BLaER1 treated with 17β-estradiol and CSF1 and Interleukin-3, amounts not matched to agents 10 nM and 100 nM (cell line): ENCODE measurements at regions not wholly inside any gene's neighbourhood (a gene's known extent, or its start where the extent isn't known, plus 50 kb on each side); places are given as distances from the start of the nearest gene placed in this dataset.

ENCODE experiments used
- H3K27ac ChIP-seq, 11 experiments: shearing (Covaris generic); formaldehyde crosslinking; 2 replicates each; pipeline ENCODE4 v1.8.1; 2022
- H3K27me3 ChIP-seq, 11 experiments: shearing (Covaris generic); formaldehyde crosslinking; 2 replicates each; pipeline ENCODE4 v1.8.1; 2022
- H3K36me3 ChIP-seq, 11 experiments: shearing (Covaris generic); formaldehyde crosslinking; 2 replicates each; pipeline ENCODE4 v1.8.1; 2022
- H3K4me1 ChIP-seq, 10 experiments: shearing (Covaris generic); formaldehyde crosslinking; 2 replicates each; pipeline ENCODE4 v1.8.1; 2022
- H3K4me2 ChIP-seq, 11 experiments: shearing (Covaris generic); formaldehyde crosslinking; 2 replicates each; pipeline ENCODE4 v1.8.1; 2022
- H3K4me3 ChIP-seq, 10 experiments: shearing (Covaris generic); formaldehyde crosslinking; 2 replicates each; pipeline ENCODE4 v1.8.1; 2022
- H3K9ac ChIP-seq, 11 experiments: shearing (Covaris generic); formaldehyde crosslinking; 2 replicates each; pipeline ENCODE4 v1.8.1; 2022
- H3K9me3 ChIP-seq, 11 experiments: shearing (Covaris generic); formaldehyde crosslinking; replicated peaks in 1 of 11; 2 replicates each; pipeline ENCODE4 v1.8.1; 2022
- H4K20me1 ChIP-seq, 11 experiments: shearing (Covaris generic); formaldehyde crosslinking; 2 replicates each; pipeline ENCODE4 v1.8.1; 2022
- Cebpa-rat ChIP-seq, 11 experiments: shearing (Covaris generic); IDR thresholded peaks; 2 replicates each; pipeline ENCODE4 v1.8.1; 2022

- Histone ChIP-seq H3K4me3 (no peak overlapping the region), H3K9ac (no peak overlapping the region)
- TF ChIP-seq Cebpa-rat (IDR thresholded peaks at IDR 0.05), result no peak
These were observed 1343.7 kb upstream of the GOT2 start for GRCh38 chr16:60077861-60078260.

DNA sequence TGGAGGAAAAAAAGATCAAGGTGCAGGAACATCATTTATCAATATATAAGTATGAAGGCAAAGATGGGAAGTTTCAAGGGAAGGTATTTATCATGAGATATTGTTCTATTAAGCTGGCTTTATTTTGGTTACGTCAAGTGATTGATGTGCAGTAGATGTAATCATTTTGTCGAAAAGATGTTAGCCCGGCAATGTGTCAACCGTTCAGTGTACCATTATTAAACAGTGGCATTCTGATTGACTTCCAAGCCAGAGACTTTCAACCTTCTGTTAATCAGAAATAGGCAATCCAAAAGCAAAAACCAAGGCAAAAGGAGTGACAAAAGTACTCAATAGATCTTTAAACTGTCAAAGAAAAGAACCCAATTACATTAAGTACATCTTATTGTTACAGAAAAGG is 1340.3 kb upstream of the GOT2 start:
- peaks cover 0 to 21% (median 0%) of the 10 kb centered on the region in 11 experiments; a peak in 8 of 22 replicates for H3K9me3 ChIP-seq
- no peak for TF ChIP-seq Cebpa-rat (IDR thresholded peaks at IDR 0.05)
- H3K36me3 ChIP-seq, result no peaks in the 10 kb centered on the region
- no peak overlapping the region for H3K4me3 ChIP-seq
- peaks cover 0 to 12% (median 6%) of the 10 kb centered on the region in 10 experiments; a peak in 9 of 20 replicates for H3K4me1 ChIP-seq
- no peak overlapping the region for H3K4me2 ChIP-seq
- H4K20me1 ChIP-seq, result no peaks in the 10 kb centered on the region
- H3K27me3 ChIP-seq, result no peaks in the 10 kb centered on the region
- H3K27ac ChIP-seq, result no peak overlapping the region
- H3K9ac ChIP-seq, result no peak overlapping the region

More at GRCh38 chr16:60077861-60078260, 1343.7 kb upstream of the GOT2 start:
- H3K4me1 ChIP-seq, result peaks cover 0 to 12% (median 6%) of the 10 kb centered on the region in 10 experiments; a peak in 9 of 20 replicates
- peaks cover 0 to 22% (median 0%) of the 10 kb centered on the region in 11 experiments; a peak in 8 of 22 replicates for H3K9me3 ChIP-seq
- peak overlapping the region in 5 of 11 experiments; percentile 6 to 50 (median 30); a peak in 8 of 22 replicates for H3K4me2 ChIP-seq
- H3K27me3 ChIP-seq, result no peaks in the 10 kb centered on the region
- H4K20me1 ChIP-seq, result no peaks in the 10 kb centered on the region
- H3K36me3 ChIP-seq, result no peaks in the 10 kb centered on the region
- H3K27ac ChIP-seq, result peak overlapping the region in 10 of 11 experiments; percentile 37 to 72 (median 56); a peak in 15 of 22 replicates

- no peak for TF ChIP-seq Cebpa-rat (IDR thresholded peaks at IDR 0.05)
- H3K4me2 ChIP-seq, result no peak overlapping the region
- H3K4me1 ChIP-seq, result peaks cover 0 to 11% (median 6%) of the 10 kb centered on the region in 10 experiments; a peak in 9 of 20 replicates
- no peaks in the 10 kb centered on the region for H4K20me1 ChIP-seq
- H3K4me3 ChIP-seq, result no peak overlapping the region
- no peak overlapping the region for H3K9ac ChIP-seq
- H3K36me3 ChIP-seq, result no peaks in the 10 kb centered on the region
- peaks cover 0 to 15% (median 0%) of the 10 kb centered on the region in 11 experiments; a peak in 8 of 22 replicates for H3K9me3 ChIP-seq
- H3K27me3 ChIP-seq, result no peaks in the 10 kb centered on the region
- H3K27ac ChIP-seq, result no peak overlapping the region
These were observed 1339.3 kb upstream of the GOT2 start for GRCh38 chr16:60073376-60073775.

- Histone ChIP-seq H3K27me3 (no peaks in the 10 kb centered on the region), H4K20me1 (no peaks in the 10 kb centered on the region), H3K4me2 (no peak overlapping the region), H3K9me3 (no peaks in the 10 kb centered on the region), H3K9ac (no peak overlapping the region), H3K4me3 (no peak overlapping the region), H3K36me3 (no peaks in the 10 kb centered on the region), H3K4me1 (peaks cover 0 to 9% (median 0%) of the 10 kb centered on the region in 10 experiments; a peak in 2 of 20 replicates), H3K27ac (no peak overlapping the region)
- TF ChIP-seq Cebpa-rat (IDR thresholded peaks at IDR 0.05), result no peak
These were observed 1329.9 kb upstream of the GOT2 start for GRCh38 chr16:60064026-60064425.

- H3K4me3 ChIP-seq, result no peak overlapping the region
- H3K9ac ChIP-seq, result no peak overlapping the region
- H4K20me1 ChIP-seq, result no peaks in the 10 kb centered on the region
- H3K36me3 ChIP-seq, result no peaks in the 10 kb centered on the region
- no peak overlapping the region for H3K27ac ChIP-seq
- peaks cover 0 to 14% (median 0%) of the 10 kb centered on the region in 10 experiments; a peak in 4 of 20 replicates for H3K4me1 ChIP-seq
- no peaks in the 10 kb centered on the region for H3K9me3 ChIP-seq
- H3K27me3 ChIP-seq, result no peaks in the 10 kb centered on the region
- no peak overlapping the region for H3K4me2 ChIP-seq
- no peak for TF ChIP-seq Cebpa-rat (IDR thresholded peaks at IDR 0.05)
These were observed 1327.3 kb upstream of the GOT2 start for GRCh38 chr16:60061396-60061795.

DNA sequence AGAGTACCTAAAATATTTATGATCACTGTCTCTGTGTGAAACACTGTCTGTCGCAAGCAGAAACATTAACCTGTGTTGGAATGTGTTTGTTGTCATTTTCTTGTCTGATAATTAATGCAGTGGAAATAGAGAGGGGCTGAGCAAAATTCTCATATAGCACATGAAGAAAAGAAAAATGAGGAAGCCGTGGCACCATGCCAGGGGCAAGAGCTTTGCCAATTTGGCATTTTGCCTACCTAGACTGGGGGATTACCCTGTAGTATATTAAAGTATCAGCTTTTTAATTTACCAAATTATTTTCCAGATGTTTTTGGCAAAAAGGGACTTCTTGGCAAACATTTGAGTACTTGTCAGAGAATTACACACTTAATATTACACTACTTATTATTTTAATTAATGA is 1326.6 kb upstream of the GOT2 start:
- H3K36me3 ChIP-seq, result no peaks in the 10 kb centered on the region
- no peak for TF ChIP-seq Cebpa-rat (IDR thresholded peaks at IDR 0.05)
- 0 out of 22 replicates have a peak overlapping the region, but pooled peaks of 1 of the 11 experiments have one; percentile 2 for H3K4me2 ChIP-seq
- H3K9me3 ChIP-seq, result no peaks in the 10 kb centered on the region
- no peak overlapping the region for H3K9ac ChIP-seq
- H3K27me3 ChIP-seq, result no peaks in the 10 kb centered on the region
- H4K20me1 ChIP-seq, result no peaks in the 10 kb centered on the region
- H3K27ac ChIP-seq, result no peak overlapping the region
- no peak overlapping the region for H3K4me3 ChIP-seq
- peaks cover 0 to 20% (median 0%) of the 10 kb centered on the region in 10 experiments; a peak in 4 of 20 replicates for H3K4me1 ChIP-seq

DNA sequence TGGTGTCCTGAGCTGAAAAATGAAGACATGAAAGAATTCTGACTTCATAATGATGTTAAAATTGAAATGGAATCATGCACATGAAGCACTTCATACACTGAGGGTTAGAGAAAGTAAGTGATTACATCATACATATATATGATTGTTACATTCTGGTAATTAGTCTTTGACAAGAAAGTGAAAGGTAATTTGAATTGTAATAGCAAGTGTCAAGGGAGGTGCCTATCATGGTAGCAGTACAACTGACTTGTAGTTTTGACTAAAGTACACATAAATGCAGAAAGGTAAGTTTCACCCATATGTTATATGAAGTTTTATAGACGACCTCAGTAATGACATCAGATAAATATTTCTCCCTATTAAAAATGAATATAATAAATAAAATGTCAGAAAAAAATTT is 1325.0 kb upstream of the GOT2 start:
- no peaks in the 10 kb centered on the region for H3K9me3 ChIP-seq
- H3K27ac ChIP-seq, result no peak overlapping the region
- H3K36me3 ChIP-seq, result no peaks in the 10 kb centered on the region
- H3K27me3 ChIP-seq, result no peaks in the 10 kb centered on the region
- H3K4me3 ChIP-seq, result no peak overlapping the region
- no peaks in the 10 kb centered on the region for H4K20me1 ChIP-seq
- no peak overlapping the region for H3K9ac ChIP-seq
- H3K4me2 ChIP-seq, result peak overlapping the region in 1 of 11 experiments; percentile 15; a peak in 1 of 22 replicates
- peaks cover 0 to 22% (median 0%) of the 10 kb centered on the region in 10 experiments; a peak in 4 of 20 replicates for H3K4me1 ChIP-seq
- no peak for TF ChIP-seq Cebpa-rat (IDR thresholded peaks at IDR 0.05)

GRCh38 chr16:60041671-60042070 is 1307.6 kb upstream of the GOT2 start:
- H4K20me1 ChIP-seq, result no peaks in the 10 kb centered on the region
- no peaks in the 10 kb centered on the region for H3K4me1 ChIP-seq
- H3K4me2 ChIP-seq, result no peak overlapping the region
- no peaks in the 10 kb centered on the region for H3K9me3 ChIP-seq
- no peak overlapping the region for H3K9ac ChIP-seq
- H3K27ac ChIP-seq, result no peak overlapping the region
- H3K36me3 ChIP-seq, result no peaks in the 10 kb centered on the region
- TF ChIP-seq Cebpa-rat (IDR thresholded peaks at IDR 0.05), result no peak
- no peak overlapping the region for H3K4me3 ChIP-seq
- no peaks in the 10 kb centered on the region for H3K27me3 ChIP-seq

GRCh38 chr16:60031740-60032139 is 1297.6 kb upstream of the GOT2 start:
- no peak for TF ChIP-seq Cebpa-rat (IDR thresholded peaks at IDR 0.05)
- no peaks in the 10 kb centered on the region for H4K20me1 ChIP-seq

DNA sequence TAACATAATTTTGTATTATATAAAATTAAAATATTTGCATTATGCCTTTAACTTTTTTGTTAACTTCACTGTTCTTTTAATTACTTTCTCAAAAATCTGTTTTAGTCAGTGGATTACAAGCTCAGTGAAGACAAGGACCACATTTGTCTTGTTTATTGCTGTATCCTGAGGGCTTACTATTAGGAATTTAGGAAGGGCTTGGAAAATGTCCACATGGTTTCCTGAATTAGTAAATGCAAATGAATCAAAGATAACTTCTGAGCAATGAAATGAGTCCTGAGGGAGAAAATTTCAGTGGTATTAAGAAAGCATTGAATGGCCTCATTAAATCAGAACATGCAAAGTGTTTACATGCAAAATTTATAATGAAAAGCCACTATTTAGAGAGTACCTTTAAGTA is 1293.2 kb upstream of the GOT2 start:
- no peak overlapping the region for H3K4me2 ChIP-seq
- H3K4me1 ChIP-seq, result no peaks in the 10 kb centered on the region
- H3K9me3 ChIP-seq, result no peaks in the 10 kb centered on the region
- no peaks in the 10 kb centered on the region for H3K27me3 ChIP-seq
- no peak for TF ChIP-seq Cebpa-rat (IDR thresholded peaks at IDR 0.05)
- H4K20me1 ChIP-seq, result no peaks in the 10 kb centered on the region
- H3K4me3 ChIP-seq, result no peak overlapping the region
- H3K36me3 ChIP-seq, result no peaks in the 10 kb centered on the region
- no peak overlapping the region for H3K27ac ChIP-seq
- H3K9ac ChIP-seq, result no peak overlapping the region

More at GRCh38 chr16:60031740-60032139, 1297.6 kb upstream of the GOT2 start:
- no peak overlapping the region for H3K4me2 ChIP-seq
- H3K27me3 ChIP-seq, result no peaks in the 10 kb centered on the region
- peaks cover 0 to 6% (median 0%) of the 10 kb centered on the region in 11 experiments; a peak in 3 of 22 replicates for H3K9me3 ChIP-seq
- H3K9ac ChIP-seq, result no peak overlapping the region
- H3K4me1 ChIP-seq, result no peaks in the 10 kb centered on the region
- H3K27ac ChIP-seq, result no peak overlapping the region
- H3K4me3 ChIP-seq, result no peak overlapping the region
- no peaks in the 10 kb centered on the region for H3K36me3 ChIP-seq
